Panc1 (cell line): ENCODE measurements at regions not wholly inside any gene's neighbourhood (a gene's known extent, or its start where the extent isn't known, plus 50 kb on each side); places are given as distances from the start of the nearest gene placed in this dataset.

Experiments
- POLR2AphosphoS5 ChIP-seq: IDR thresholded peaks from 2 replicates; pipeline ENCODE4 v1.6.1; 2012; ENCODE audit warnings: mild to moderate bottlenecking, low read depth, low read length, moderate library complexity
- TF ChIP-seq, protein P1 (sequence below): fragments of 450-650 bp; IDR thresholded peaks from 2 replicates; pipeline ENCODE4 v1.5.1; 2017; ENCODE audit warnings: mild to moderate bottlenecking

DNA sequence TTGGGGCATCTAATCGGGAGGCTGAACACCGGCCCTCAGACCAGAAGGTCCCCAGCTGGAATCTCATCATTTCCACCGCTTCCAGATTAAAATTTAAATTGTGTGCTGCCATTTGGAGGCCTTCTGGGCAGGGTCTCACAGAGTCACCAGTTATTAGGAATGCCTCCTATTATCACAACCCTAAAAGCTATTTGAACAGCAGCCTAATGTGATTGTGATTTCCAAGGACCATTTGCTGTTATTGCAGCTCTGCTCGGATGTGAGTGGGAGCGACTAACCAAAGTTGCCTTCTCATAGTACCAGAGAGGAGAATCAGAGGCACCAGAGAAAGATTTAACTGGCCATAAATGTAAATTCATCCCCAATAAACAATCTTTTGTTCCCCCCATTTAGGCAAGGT is 277.3 kb downstream of the RNF144B start:
- TF ChIP-seq, protein P1, sequence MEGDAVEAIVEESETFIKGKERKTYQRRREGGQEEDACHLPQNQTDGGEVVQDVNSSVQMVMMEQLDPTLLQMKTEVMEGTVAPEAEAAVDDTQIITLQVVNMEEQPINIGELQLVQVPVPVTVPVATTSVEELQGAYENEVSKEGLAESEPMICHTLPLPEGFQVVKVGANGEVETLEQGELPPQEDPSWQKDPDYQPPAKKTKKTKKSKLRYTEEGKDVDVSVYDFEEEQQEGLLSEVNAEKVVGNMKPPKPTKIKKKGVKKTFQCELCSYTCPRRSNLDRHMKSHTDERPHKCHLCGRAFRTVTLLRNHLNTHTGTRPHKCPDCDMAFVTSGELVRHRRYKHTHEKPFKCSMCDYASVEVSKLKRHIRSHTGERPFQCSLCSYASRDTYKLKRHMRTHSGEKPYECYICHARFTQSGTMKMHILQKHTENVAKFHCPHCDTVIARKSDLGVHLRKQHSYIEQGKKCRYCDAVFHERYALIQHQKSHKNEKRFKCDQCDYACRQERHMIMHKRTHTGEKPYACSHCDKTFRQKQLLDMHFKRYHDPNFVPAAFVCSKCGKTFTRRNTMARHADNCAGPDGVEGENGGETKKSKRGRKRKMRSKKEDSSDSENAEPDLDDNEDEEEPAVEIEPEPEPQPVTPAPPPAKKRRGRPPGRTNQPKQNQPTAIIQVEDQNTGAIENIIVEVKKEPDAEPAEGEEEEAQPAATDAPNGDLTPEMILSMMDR = no peak
- no peak for TF ChIP-seq POLR2AphosphoS5
